GM12878 (cell line): ENCODE measurements at regions not wholly inside any gene's neighbourhood (a gene's known extent, or its start where the extent isn't known, plus 50 kb on each side); places are given as distances from the start of the nearest gene placed in this dataset.

Experiments used
- ATAC-seq: fragments of 200-7000 bp; cut with Tn5 transposase; 3 replicates; pipeline ENCODE4 v1.9.1; 2020; ENCODE audit warnings: mild to moderate bottlenecking, moderate library complexity
- BruUV-seq: library from RNA; stranded (reverse); fragments of 400-500 nt; replicated peaks from 2 replicates; lab custom pipeline; 2021; lab: Mats Ljungman, UMichigan
- CTCF ChIA-PET: fragments of 300-600 bp; sonication (Branson Sonifier 250); formaldehyde crosslinking; extraction: SDS; loops from one replicate; lab custom pipeline; 2021; ENCODE audit warnings: inconsistent platforms; lab: Yijun Ruan, JAX
- POLR2A ChIA-PET: fragments of 350-600 bp; formaldehyde crosslinking; extraction: SDS; loops from one replicate; lab custom pipeline; 2021; ENCODE audit warnings: inconsistent platforms; lab: Charles Lee
- RAD21 ChIA-PET: fragments of 300-600 bp; sonication (Branson Sonifier 250); formaldehyde crosslinking; loops from one replicate; lab custom pipeline; 2023; ENCODE audit warnings: antibody characterized with exemption; ENCODE audit not compliant: unreplicated experiment; lab: Charles Lee
- SMC1A ChIA-PET: fragments of 300-600 bp; sonication (Branson Sonifier 250); formaldehyde crosslinking; loops from one replicate; lab custom pipeline; 2023; ENCODE audit not compliant: unreplicated experiment, uncharacterized antibody; lab: Charles Lee
- DNase-seq: peaks from one replicate; pipeline ENCODE4 v3.0.0-alpha.2; 2011; ENCODE audit warnings: low read depth, low spot score
- FAIRE-seq: peaks from 3 replicates; lab custom pipeline; 2011; peaks lifted over from hg19 to GRCh38; lab: Jason Lieb, UNC
- H2AFZ ChIP-seq: 2 replicates; pipeline ENCODE4 v1.6.0; 2011; ENCODE audit warnings: low read depth, low read length, control low read depth; ENCODE audit not compliant: control insufficient read depth
- H3K27ac ChIP-seq: 2 replicates; pipeline ENCODE4 v1.5.1; 2011; ENCODE audit warnings: control low read depth; ENCODE audit not compliant: control insufficient read depth, insufficient read depth
- H3K27me3 ChIP-seq, 2 experiments: replicated peaks in 1 of 2; 2 replicates each; pipeline versions ENCODE4 v1.6.0 to v1.6.1; 2011; ENCODE audit warnings: low read length in 1 of 2; ENCODE audit not compliant: control insufficient read depth in 2 of 2, insufficient read depth in 2 of 2
- H3K36me3 ChIP-seq, 2 experiments: 2 replicates each; pipeline ENCODE4 v1.5.1; 2011; ENCODE audit warnings: low read length in 1 of 2; ENCODE audit not compliant: control insufficient read depth in 2 of 2, insufficient read depth in 2 of 2
- H3K4me1 ChIP-seq: 2 replicates; pipeline ENCODE4 v1.6.1; 2011; ENCODE audit warnings: mild to moderate bottlenecking, low read length, moderate library complexity, mixed read lengths; ENCODE audit not compliant: control insufficient read depth, insufficient read depth
- H3K4me2 ChIP-seq: 2 replicates; pipeline ENCODE4 v1.6.0; 2011; ENCODE audit warnings: control low read depth; ENCODE audit not compliant: control insufficient read depth, insufficient read depth
- H3K4me3 ChIP-seq: fragments of 200-600 bp; sonication (generic); 2 replicates; pipeline ENCODE4 v1.5.1; 2016
- H3K79me2 ChIP-seq: 2 replicates; pipeline ENCODE4 v1.6.0; 2011; ENCODE audit warnings: low read length; ENCODE audit not compliant: control insufficient read depth, insufficient read depth
- H3K9ac ChIP-seq: 2 replicates; pipeline ENCODE4 v1.8.0; 2011; ENCODE audit warnings: low read length, control low read depth, mixed read lengths; ENCODE audit not compliant: control insufficient read depth, insufficient read depth
- H3K9me3 ChIP-seq: replicated peaks from 3 replicates; pipeline ENCODE4 v1.5.1; 2011; ENCODE audit warnings: mild to moderate bottlenecking, low read length; ENCODE audit not compliant: control insufficient read depth, insufficient read depth
- H4K20me1 ChIP-seq: 2 replicates; pipeline ENCODE4 v1.6.0; 2011; ENCODE audit not compliant: control insufficient read depth, insufficient read depth
- ASH2L ChIP-seq: fragments of 300-600, 200-600 bp; sonication (generic); IDR thresholded peaks from 2 replicates; pipeline ENCODE4 v1.6.1; 2017; ENCODE audit warnings: low read depth, mild to moderate bottlenecking, borderline replicate concordance
- FOS ChIP-seq: IDR thresholded peaks from 3 replicates; pipeline ENCODE4 v1.6.1; 2011; ENCODE audit warnings: borderline replicate concordance; ENCODE audit not compliant: insufficient read length; ENCODE audit errors: extremely low read depth
- MYC ChIP-seq: IDR thresholded peaks from 2 replicates; pipeline ENCODE4 v1.6.1; 2011; ENCODE audit warnings: mild to moderate bottlenecking, low read length, moderate library complexity, inconsistent platforms; ENCODE audit not compliant: insufficient read depth, insufficient replicate concordance, insufficient read length, severe bottlenecking
- RAD21 ChIP-seq: IDR thresholded peaks from 2 replicates; pipeline ENCODE4 v1.6.1; 2011; ENCODE audit warnings: mild to moderate bottlenecking, low read depth, low read length, moderate library complexity; ENCODE audit not compliant: insufficient read depth
- RAD51 ChIP-seq: fragments of 450-650 bp; IDR thresholded peaks from 2 replicates; pipeline ENCODE4 v1.6.1; 2016; ENCODE audit warnings: moderate library complexity, mild to moderate bottlenecking, inconsistent platforms
- SIN3A ChIP-seq: IDR thresholded peaks from 2 replicates; pipeline ENCODE4 v1.6.1; 2012; ENCODE audit warnings: low read depth, low read length, improper control_type of control experiment
- SMAD1 ChIP-seq: fragments of 450-650 bp; IDR thresholded peaks from 2 replicates; pipeline ENCODE4 v1.6.1; 2018; ENCODE audit warnings: mild to moderate bottlenecking, low read depth; ENCODE audit not compliant: partially characterized antibody
- SP1 ChIP-seq: IDR thresholded peaks from one replicate; pipeline ENCODE4 v1.6.1; 2011; ENCODE audit warnings: low read depth, low read length
- STAT3 ChIP-seq: IDR thresholded peaks from 2 replicates; pipeline ENCODE4 v1.6.1; 2011; ENCODE audit warnings: low read depth, low read length, improper control_type of control experiment
- WRNIP1 ChIP-seq: IDR thresholded peaks from 2 replicates; pipeline ENCODE4 v1.6.1; 2011; ENCODE audit warnings: low read depth, low read length, improper control_type of control experiment, borderline replicate concordance
- YBX1 ChIP-seq: fragments of 450-650 bp; IDR thresholded peaks from 2 replicates; pipeline ENCODE4 v1.6.1; 2016; ENCODE audit warnings: antibody characterized with exemption
- YY1 ChIP-seq: IDR thresholded peaks from 2 replicates; pipeline ENCODE4 v1.6.1; 2011; ENCODE audit warnings: low read depth, mild to moderate bottlenecking, low read length
- WGBS: methylation state at CpG from one replicate; pipeline ENCODE4 v1.1.6; 2016; ENCODE audit warnings: low lambda C conversion rate; ENCODE audit not compliant: insufficient replicate concordance, insufficient coverage; ENCODE audit errors: missing lambda C conversion rate; 5-methylcytosine and 5-hydroxymethylcytosine counted together
- in situ Hi-C: fragments of 300-500 bp; cut with MboI; formaldehyde crosslinking; loops from 9 replicates; pipeline ENCODE4 v1.14.3; 2018; ENCODE audit warnings: mixed read lengths
- intact Hi-C: fragments of 100-400 bp; cut with micrococcal nuclease; formaldehyde crosslinking; loops from one replicate; pipeline ENCODE4 v1.14.2; 2022; ENCODE audit not compliant: unreplicated experiment
- TF ChIP-seq, protein P1 (sequence below): IDR thresholded peaks from 2 replicates; pipeline ENCODE4 v1.6.1; 2011; ENCODE audit warnings: low read depth, low read length, improper control_type of control experiment, borderline replicate concordance
- TF ChIP-seq, protein P2 (sequence below): fragments of 450-650 bp; IDR thresholded peaks from 2 replicates; pipeline ENCODE4 v1.6.1; 2017; ENCODE audit warnings: mild to moderate bottlenecking, moderate library complexity
- TF ChIP-seq, protein P3 (sequence below): fragments of 450-650 bp; IDR thresholded peaks from 2 replicates; pipeline ENCODE4 v1.6.1; 2017; ENCODE audit warnings: antibody characterized with exemption, mild to moderate bottlenecking, moderate library complexity
- TF ChIP-seq, protein P4 (sequence below): IDR thresholded peaks from 2 replicates; pipeline ENCODE4 v1.6.1; 2012; ENCODE audit warnings: low read depth, low read length, improper control_type of control experiment

DNA sequence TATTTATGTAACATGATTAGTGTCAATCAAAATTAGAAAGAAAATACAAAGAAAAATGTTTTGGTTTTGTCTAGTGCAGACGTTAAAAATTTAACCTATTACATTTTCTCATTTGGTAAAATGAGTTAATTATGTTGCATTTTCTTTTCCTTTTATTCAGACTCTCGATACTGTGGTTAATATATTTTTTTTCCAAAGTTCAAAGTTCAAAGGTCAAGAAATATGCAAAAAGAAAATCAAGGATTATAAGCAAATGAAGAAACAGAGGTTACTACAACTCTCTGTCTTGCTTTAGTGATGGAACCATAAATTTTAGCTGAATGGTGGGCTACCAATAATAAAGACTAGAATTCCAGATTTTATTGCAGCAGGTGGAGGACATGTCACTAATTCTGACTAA is 133.3 kb upstream of the TFPI start:
- H4K20me1 ChIP-seq = no peaks in the 10 kb centered on the region
- intact Hi-C loops = no loop called here
- no peaks in the 10 kb centered on the region for H3K79me2 ChIP-seq
- no peaks in the 10 kb centered on the region for H3K9me3 ChIP-seq
- no peak overlapping the region for H3K4me3 ChIP-seq
- ChIA-PET CTCF (no interaction called here), POLR2A (no interaction called here), SMC1A (interaction anchor here (1.1 kb wide), 1 partner anchor 23 kb away, joined by 3 read pairs; no protein-coding TSS in a partner anchor), RAD21 (no interaction called here)
- no peak for ATAC-seq
- no peak overlapping the region for H3K9ac ChIP-seq
- no peaks in the 10 kb centered on the region for H3K4me1 ChIP-seq
- H3K36me3 ChIP-seq = no peaks in the 10 kb centered on the region
- H3K27ac ChIP-seq = no peak overlapping the region
- 15% methylated on average over 2 of the region's 2 CpGs for WGBS
- no peak for FAIRE-seq
- BruUV-seq = no TSS peak
- DNase-seq = no peak
- H3K4me2 ChIP-seq = no peak overlapping the region
- in situ Hi-C loops = no loop called here
- no peaks in the 10 kb centered on the region for H3K27me3 ChIP-seq
- H2AFZ ChIP-seq = no peak overlapping the region
- TF ChIP-seq MYC (no peak), SP1 (no peak), YBX1 (no peak), WRNIP1 (no peak), RAD51 (no peak), YY1 (no peak), ASH2L (no peak), FOS (no peak), SMAD1 (no peak), SIN3A (no peak), RAD21 (no peak), STAT3 (no peak)
- TF ChIP-seq, protein P1, sequence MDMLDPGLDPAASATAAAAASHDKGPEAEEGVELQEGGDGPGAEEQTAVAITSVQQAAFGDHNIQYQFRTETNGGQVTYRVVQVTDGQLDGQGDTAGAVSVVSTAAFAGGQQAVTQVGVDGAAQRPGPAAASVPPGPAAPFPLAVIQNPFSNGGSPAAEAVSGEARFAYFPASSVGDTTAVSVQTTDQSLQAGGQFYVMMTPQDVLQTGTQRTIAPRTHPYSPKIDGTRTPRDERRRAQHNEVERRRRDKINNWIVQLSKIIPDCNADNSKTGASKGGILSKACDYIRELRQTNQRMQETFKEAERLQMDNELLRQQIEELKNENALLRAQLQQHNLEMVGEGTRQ = no peak
- TF ChIP-seq, protein P2, sequence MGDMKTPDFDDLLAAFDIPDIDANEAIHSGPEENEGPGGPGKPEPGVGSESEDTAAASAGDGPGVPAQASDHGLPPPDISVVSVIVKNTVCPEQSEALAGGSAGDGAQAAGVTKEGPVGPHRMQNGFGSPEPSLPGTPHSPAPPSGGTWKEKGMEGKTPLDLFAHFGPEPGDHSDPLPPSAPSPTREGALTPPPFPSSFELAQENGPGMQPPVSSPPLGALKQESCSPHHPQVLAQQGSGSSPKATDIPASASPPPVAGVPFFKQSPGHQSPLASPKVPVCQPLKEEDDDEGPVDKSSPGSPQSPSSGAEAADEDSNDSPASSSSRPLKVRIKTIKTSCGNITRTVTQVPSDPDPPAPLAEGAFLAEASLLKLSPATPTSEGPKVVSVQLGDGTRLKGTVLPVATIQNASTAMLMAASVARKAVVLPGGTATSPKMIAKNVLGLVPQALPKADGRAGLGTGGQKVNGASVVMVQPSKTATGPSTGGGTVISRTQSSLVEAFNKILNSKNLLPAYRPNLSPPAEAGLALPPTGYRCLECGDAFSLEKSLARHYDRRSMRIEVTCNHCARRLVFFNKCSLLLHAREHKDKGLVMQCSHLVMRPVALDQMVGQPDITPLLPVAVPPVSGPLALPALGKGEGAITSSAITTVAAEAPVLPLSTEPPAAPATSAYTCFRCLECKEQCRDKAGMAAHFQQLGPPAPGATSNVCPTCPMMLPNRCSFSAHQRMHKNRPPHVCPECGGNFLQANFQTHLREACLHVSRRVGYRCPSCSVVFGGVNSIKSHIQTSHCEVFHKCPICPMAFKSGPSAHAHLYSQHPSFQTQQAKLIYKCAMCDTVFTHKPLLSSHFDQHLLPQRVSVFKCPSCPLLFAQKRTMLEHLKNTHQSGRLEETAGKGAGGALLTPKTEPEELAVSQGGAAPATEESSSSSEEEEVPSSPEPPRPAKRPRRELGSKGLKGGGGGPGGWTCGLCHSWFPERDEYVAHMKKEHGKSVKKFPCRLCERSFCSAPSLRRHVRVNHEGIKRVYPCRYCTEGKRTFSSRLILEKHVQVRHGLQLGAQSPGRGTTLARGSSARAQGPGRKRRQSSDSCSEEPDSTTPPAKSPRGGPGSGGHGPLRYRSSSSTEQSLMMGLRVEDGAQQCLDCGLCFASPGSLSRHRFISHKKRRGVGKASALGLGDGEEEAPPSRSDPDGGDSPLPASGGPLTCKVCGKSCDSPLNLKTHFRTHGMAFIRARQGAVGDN = no peak
- TF ChIP-seq, protein P3, sequence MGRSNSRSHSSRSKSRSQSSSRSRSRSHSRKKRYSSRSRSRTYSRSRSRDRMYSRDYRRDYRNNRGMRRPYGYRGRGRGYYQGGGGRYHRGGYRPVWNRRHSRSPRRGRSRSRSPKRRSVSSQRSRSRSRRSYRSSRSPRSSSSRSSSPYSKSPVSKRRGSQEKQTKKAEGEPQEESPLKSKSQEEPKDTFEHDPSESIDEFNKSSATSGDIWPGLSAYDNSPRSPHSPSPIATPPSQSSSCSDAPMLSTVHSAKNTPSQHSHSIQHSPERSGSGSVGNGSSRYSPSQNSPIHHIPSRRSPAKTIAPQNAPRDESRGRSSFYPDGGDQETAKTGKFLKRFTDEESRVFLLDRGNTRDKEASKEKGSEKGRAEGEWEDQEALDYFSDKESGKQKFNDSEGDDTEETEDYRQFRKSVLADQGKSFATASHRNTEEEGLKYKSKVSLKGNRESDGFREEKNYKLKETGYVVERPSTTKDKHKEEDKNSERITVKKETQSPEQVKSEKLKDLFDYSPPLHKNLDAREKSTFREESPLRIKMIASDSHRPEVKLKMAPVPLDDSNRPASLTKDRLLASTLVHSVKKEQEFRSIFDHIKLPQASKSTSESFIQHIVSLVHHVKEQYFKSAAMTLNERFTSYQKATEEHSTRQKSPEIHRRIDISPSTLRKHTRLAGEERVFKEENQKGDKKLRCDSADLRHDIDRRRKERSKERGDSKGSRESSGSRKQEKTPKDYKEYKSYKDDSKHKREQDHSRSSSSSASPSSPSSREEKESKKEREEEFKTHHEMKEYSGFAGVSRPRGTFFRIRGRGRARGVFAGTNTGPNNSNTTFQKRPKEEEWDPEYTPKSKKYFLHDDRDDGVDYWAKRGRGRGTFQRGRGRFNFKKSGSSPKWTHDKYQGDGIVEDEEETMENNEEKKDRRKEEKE = no peak
- TF ChIP-seq, protein P4, sequence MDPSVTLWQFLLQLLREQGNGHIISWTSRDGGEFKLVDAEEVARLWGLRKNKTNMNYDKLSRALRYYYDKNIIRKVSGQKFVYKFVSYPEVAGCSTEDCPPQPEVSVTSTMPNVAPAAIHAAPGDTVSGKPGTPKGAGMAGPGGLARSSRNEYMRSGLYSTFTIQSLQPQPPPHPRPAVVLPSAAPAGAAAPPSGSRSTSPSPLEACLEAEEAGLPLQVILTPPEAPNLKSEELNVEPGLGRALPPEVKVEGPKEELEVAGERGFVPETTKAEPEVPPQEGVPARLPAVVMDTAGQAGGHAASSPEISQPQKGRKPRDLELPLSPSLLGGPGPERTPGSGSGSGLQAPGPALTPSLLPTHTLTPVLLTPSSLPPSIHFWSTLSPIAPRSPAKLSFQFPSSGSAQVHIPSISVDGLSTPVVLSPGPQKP = no peak
